ENCODE measurements at regions not wholly inside any gene's neighbourhood (a gene's known extent, or its start where the extent isn't known, plus 50 kb on each side); places are given as distances from the start of the nearest gene placed in this dataset.
"Not testable (repeated sequence)": the region's sequence is repeated elsewhere in the genome, so short reads cannot be mapped to it uniquely, and the experiment has no call there.

DNA sequence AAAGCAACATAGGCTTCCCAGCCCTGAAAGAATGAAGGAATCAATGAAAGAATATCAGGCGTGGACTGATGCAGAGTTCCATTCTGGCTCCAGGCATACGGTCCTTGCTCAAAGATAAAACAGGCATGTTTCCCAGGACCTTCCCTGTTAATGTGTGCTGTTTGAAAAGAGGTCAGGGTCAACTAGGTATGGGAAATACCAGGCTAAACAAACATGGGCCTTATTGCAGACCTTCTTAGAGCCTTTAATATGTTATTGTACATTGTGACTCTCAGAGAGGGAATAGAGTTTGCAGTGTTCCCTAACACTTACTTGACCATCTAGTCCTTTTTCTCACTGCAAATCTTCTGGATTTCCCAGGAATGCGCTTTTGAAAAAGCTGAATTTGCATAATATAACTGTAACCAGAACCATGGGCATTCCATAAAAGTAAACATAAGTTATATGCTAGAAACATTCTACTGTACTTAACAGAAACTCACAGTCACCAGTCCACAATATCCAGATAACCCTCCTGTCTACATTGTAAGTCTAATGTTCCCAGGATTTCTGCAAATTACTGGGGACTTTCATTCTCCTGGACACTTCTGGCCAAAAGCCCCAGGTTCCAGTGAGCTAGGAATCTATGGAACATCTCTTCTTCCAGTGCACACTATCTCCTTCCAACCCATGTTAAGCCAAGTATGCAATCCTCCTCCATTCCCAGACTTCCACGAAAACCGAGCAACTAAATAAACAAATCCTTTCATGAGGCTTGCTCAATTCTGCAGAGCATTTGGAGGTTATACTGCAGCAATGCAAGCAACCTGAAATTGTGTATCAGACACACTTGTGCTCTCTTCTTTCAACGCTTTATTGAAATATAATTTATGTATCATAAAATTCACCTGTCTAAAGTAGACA lies 486.6 kb downstream of the SETD4 start:
- DNase-seq = no peak

DNA sequence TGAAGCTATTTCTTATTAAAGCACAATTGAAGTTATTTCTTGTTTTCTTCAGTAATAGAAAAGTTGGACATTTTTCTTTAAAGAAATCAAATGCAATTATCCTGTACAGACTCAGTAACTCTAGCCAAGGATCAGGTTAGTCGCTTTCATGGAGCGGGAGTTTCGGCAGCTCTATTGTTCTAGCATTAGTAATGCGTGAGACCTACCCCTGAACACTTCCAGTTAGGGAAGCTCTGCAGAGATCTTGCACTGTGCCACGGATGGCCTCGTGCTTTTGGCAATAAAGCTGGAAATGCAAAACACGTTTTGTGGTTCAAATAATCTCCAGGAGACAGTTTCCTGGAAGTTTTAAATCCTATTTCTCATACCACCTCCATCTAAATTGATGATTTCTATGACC lies 488.4 kb downstream of the SETD4 start:
- no peak for DNase-seq

DNA sequence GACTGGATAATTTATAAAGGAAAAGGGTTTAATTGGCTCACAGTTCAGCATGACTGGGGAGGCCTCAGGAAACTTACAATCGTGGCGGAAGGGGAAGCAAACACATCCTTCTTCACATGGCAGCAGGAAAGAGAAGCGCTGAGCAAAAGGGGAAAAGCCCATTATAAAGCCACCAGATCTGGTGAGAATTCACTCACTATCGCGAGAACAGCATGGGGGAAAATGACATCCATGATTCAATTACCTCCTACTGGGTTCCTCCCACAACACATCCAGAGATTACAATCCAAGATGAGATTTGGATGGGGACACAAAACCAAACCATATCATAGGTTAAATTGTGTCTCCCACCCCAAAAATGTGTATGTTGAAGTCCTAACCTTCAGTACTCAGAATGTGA lies 491.7 kb downstream of the SETD4 start:
- no peak for DNase-seq

DNA sequence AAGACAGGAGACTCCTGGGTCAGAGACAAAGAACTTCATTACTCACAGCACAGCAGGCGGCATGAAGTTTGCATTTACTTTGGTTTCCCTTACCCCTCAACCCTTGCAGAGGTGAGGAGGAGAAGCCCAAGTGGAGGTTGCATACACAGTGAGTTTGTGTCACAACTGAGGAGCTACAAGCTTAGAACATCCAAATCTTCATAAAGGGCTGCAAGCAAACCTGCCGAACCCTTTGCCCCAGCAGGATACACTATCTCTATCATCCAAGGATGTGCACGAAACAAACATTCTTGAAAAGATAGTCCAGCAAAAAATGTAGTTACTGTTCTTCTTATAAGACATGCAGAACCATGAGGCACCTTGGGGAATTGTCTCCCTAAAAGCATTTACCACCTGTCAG lies 493.5 kb downstream of the SETD4 start:
- no peak for DNase-seq

DNA sequence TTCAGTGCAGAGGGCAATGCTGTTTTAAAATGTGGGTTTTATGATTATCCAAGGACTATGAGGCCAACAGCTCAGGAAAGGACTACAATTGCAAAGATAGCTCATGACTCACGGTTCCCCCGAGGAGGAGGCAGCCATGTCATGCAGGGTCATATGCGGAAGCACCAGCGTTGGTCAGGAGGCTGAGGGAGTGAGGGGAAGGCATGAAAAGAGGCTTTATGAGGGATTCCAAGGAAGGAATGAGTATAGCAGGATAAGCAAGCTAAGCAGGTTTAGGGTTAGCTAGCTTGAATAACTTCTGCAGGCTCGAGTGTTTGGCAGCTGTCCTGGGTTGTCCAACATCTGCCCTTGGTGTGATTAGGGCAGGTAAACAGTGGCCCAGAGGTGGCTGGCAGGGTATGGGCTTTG lies 495.1 kb downstream of the SETD4 start:
- no peak for DNase-seq

DNA sequence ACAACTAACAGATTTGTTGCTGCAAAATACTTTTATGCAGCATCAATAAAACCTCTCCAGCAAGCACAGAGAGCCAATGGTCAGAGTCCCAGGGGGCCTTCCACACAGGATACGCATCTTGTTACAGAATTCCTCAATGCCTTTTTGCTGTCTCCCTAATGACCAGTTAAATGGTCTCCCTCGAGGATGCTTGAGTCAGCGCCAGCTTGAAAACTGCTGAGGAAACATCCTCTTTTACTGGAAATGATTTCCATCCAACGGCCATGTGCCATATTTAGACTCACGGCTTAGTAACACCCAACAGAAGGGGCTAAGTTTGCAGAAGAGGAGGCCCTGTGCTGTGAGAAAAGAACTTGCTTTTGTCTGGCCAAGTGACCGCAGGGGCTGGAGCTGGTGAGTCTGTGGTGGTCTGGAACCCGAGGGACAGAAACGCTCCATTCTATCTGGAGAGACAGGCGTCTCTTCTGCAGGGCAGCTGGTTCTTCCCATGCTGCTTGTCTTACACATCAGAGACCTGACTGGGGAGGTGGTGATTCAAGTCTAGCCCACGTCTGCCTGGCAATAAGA lies 496.4 kb downstream of the SETD4 start:
- peak; percentile 41 to 46 for DNase-seq

DNA sequence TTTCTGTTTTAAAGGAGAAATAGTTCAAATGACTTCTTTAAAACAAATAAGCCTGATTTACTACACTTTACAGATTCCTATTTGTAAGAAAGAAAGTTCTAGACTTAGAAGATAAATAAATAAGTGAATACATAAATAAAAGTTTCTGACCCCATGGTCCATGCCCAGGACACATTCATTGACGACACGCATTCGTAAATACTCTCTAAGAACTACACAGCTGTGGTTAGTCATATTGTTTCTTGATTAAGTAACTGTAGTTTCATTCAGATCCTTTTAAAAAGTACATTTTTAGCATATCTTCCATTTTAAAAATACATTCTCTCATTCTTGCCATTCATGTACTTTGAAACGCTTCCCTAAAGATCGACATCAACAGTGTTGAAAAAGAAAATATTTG lies 497.4 kb downstream of the SETD4 start:
- no peak for DNase-seq

DNA sequence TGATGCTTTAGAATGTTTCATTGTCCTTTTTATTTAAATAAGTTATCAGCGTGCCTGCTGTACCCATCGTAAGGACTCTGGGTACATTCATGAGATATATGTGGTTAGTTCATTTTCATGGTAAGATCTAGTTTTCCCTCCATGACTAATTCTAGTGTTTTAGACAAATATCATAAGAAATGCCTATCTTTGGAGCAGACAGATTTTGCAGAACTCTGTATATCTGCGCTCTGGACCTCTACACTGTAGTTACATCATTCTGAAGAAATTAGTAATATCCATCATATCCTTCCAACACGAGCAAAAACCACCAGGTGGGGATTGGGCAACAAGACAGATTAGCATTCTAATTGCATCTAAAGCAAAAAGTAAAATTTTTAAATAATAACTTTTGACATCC lies 499.2 kb downstream of the SETD4 start:
- DNase-seq = no peak

DNA sequence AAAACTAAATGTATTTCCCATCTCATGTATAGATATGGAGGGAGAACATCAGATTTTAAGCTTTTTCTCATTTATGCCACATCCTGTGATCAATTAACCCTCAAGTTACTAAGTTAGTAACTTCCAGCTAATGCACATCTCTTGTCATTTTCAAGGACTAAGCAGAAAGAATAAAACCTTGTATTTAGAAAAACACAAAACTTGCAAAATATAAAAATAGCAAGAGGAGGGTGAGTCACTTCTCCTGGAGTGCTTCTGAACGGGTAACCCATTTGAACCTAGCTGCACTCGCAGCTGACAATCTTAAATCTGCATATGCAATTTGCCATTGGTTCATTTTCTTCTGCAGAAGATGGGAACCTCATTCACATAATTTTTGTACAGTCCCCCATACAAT lies 500.5 kb downstream of the SETD4 start:
- no peak for DNase-seq

DNA sequence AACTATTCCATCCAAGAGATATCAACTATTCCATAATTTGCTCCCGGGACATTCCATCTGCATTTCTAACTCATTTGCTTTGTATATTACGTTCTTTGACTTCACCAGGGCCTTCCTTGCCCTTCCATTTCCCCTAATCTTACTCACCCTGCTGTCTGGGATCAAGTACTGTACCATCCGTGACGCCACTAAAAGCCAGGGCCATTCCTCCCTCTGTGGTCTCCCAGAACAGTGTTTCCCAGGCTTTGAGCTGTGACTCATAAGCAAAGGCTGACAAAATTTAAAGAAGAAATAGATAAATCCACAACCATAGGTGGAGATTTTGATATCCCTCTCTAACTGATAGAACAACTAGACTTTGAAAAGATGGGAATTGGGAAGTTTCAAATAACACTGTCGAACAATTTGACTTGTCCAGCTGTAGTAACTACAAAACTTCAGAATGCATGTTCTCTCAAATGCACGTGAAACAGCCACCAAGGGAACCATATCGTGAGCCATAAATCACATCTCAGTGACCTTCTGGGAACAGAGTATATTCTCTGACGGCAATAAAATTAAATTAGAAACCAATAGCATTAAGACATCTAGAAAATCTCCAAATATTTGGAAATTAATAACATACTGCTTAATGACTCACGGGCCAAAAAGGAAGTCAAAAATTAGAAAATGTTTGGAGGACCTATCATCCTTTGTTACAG lies 501.0 kb downstream of the SETD4 start:
- no peak for DNase-seq

DNA sequence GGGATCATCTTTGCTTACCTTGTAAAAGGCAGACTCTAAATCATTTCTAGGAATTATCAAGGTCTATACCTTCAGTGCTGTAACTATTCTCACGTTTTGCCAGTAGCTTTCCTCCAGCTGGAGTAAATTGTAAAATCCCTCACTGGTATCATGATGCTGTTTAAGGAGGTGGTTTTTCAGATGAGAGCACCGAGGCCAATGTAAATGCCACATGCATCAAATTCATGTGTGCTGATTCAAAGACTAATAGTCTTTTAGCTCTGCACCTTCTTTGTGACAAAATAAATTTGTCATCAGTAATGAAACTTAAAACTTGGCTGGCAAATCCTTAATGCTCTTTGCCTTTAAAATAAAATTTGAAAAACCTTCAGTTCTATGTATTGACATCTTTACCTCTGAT lies 503.8 kb downstream of the SETD4 start:
- DNase-seq = no peak

DNA sequence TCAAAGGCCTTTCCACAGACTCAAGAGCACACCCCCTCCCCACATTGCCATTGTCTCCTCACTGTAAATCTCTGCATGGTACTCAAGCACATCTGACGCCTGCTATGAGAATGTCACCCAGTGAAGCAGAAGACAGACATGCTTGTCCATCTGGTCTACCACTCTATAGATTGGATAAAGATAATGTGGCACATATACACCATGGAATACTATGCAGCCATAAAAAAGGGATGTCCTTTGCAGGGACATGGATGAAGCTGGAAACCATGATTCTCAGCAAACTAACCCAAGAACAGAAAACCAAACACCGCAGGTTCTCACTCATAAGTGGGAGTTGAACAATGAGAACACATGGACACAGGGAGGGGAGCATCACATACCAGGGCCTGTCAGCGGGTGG lies 503.4 kb upstream of the RUNX1 start:
- DNase-seq = not testable (repeated sequence)

DNA sequence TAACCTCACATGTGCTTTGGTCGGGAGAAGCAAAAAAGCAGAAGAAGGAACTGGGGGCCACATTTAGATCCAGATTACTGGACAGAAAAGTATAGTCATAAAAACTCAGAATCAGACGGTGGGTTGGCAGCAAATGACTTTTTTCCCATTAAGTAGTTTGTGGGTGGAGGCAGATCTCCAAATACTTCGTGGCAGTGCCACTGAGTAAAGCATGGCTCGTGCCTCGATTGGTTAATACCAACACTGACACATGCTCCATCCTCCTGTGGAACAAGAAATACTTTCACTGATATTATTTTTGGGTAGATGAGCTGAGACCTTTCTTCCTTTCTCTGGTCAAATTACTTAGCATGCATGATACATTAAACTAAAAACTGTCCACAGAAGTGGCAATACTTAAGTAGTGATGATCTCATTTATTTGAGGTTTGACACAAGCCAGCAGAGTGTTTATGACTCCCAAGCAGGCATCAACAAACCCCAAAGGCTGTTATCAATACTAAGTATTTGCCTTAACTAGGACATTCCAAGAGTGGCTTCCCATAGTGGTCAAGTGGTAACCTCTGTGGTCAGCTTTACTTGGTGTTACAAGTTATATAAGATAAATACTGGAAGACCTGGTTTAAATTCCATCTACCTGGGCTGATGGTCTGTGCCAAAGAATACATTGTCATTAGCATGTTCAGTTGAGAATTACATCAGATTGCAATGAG lies 500.0 kb upstream of the RUNX1 start:
- DNase-seq = no peak

DNA sequence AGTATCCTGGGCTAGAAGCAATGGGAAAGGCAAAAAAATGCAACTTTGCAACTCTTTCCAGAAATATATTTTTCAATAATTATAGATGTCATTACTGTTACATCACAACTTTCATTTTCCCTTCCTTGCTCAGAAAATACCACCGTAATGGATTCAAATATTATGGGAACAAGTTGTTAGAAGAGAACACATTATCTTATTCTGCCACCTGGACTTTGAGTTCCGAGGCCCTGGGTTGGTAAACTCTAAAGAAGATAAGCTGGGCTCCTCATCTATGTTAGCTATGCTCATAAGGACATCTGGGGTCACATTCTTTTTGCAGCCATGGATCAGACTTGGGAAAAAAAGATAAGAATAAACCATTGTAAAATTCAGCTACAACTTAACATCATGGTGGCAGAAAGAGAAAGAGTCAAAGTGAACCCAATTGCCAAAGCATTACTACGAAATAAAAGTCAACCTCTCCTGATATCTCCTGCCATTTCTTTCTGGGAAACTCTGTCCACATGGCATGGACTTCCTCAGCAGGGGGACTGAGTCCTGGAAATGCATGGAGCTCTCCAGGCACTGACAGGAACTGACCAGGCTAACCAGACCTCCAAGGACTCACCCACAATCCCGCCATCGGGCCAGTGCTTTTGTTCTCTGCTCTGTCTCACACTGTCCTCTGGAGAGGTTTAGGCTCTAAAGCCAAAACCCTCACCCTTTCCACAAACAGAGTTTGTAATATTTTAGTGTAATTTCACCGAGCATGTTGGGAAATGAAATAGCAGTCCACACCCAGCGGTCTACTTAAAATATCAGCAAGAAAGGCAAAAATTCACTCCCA lies 499.1 kb upstream of the RUNX1 start:
- no peak for DNase-seq

DNA sequence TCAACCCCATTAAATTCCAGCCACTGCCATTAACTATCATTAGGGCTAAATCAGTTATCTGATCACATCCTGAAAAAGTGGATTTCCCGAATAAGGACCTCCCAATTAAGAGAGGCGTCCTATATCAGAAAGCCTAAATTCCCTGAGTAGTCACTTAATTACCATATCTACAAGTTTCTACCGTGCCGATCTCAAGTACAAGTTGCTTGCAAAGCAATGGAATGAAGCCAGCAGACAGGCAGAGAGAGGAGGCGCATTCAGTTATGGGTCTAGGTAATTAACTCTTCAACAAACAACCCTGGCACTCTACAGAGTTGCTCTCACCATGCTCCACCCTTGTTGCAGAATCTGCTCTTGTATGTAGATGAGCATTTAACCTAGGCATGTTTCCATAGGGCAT lies 494.6 kb upstream of the RUNX1 start:
- no peak for DNase-seq

DNA sequence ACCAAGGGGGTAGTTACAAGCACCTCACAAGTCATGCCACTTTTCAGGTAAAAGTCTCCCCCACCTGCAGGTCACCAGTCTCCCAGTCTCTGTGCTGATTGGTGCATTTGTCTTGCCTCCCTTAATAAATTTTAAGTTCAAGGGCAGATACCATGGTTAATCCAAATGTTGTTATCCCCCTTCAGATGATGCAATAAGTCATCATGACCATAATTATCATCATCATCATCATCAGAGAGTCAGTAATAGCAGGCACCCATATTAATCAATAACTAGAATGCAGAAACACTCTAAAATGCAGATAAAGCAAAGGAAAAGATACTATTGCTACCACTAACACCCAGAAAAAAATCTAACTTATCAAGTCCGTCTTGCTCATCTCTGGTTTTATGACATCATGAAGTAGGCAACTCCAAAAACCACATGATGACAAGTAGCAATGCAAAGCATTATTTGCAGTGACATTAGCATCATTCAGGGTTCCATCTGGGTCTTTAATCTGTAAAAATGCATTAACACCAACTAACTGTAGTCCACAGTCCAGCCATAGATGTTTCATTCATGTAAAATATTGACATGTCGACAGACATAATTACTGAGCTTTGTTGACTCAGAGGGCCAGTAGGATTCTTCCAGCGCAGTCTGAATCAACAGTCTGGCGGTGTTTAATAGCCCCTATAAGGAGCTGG lies 492.0 kb upstream of the RUNX1 start:
- no peak for DNase-seq

DNA sequence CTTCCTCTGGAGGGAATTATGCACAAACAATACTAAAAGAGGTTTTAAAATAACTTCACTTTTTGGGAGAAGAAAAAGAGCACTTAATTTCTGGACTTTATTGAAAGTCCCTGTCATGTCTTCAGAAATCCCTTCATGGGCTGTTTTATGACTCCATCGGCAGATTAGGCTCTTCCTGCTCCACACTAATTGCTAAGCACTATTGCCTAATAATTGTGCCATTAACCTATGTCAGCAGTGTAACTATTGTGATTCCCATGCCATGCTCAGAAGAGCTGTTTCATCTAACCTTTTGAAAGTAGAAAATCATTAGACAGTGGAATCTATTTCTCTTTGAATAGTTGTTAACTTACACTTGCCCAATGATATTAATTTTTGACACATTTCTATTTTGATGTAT lies 489.3 kb upstream of the RUNX1 start:
- DNase-seq = no peak

DNA sequence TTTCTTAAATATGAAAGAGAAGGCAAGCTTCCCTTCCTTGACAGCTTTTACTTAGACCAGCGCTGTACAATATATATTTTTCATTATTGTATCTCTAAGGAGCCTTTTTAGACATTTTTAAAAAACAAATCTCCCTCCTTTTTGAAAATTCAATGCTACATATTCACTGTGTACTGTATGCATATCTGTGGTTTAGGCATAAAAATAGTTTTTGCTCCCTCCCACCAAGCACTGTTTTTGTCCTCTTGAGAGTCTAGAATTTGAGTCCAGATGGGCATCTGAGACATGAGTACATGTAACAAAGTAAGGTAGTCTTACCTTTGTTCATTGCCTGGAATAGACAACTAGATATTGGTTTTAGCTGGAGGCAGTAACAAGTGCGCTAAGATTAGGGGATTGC lies 488.5 kb upstream of the RUNX1 start:
- no peak for DNase-seq

DNA sequence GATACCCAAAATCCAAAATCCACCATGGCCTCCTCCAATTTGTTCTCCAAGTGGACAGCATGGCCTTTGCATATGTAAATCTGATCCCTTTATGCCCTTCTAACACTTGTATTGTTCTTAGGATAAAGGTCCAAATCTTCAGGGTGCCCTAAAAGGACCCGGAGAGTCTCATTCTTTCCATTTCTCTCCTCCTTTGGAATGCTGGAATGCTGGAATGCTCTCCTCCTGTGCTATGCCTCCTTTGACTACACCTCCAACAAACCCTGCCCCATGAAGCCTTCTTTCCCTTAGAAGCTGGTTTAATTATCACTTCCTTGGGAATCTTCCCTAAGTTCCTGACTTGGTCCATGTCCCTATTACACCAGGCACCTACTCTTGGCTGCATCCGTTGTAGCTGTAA lies 484.8 kb upstream of the RUNX1 start:
- DNase-seq = no peak

DNA sequence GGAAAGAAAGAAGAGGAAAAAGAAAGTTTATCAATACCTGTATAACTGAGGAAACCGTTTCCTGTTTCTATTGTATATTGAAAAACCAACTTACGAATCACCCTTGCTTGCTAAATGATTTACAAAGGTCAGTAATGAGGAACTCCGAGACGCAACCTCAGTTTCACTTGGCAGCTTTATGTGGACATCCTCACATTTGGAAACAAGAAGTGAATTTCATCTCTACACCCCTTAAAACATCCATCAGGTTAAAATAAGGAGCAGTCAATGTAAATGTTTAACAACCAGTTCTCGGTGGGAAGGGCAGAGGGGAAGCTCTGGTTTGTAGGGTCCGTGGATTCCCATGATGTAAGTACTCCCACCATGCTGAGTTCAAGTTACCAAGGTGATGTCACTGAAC lies 481.7 kb upstream of the RUNX1 start:
- DNase-seq = no peak
